ENCODE measurements at regions not wholly inside any gene's neighbourhood (a gene's known extent, or its start where the extent isn't known, plus 50 kb on each side); places are given as distances from the start of the nearest gene placed in this dataset.
"Not testable (repeated sequence)": the region's sequence is repeated elsewhere in the genome, so short reads cannot be mapped to it uniquely, and the experiment has no call there.

- in situ Hi-C loops (cut with HindIII; ENCODE audit: low sequenced_read_pairs): no loop called here
Measured at GRCh38 chr6:82118150-82118562, 129.4 kb downstream of the IBTK start.

GRCh38 chr6:82114748-82115147 lies 132.8 kb downstream of the IBTK start:
- in situ Hi-C loops (cut with HindIII; ENCODE audit: low sequenced_read_pairs): no loop called here
- DNase-seq (ENCODE audit: low spot score): no peak

More at GRCh38 chr6:82118150-82118562, 129.4 kb downstream of the IBTK start:
- DNase-seq (ENCODE audit: low spot score): no peak

GRCh38 chr6:82113231-82113630 lies 134.3 kb downstream of the IBTK start:
- in situ Hi-C loops (cut with HindIII; ENCODE audit: low sequenced_read_pairs): no loop called here
- no peak for DNase-seq (ENCODE audit: low spot score)

GRCh38 chr6:82111818-82112217 lies 135.7 kb downstream of the IBTK start:
- no peak for DNase-seq (ENCODE audit: low spot score)
- in situ Hi-C loops (cut with HindIII; ENCODE audit: low sequenced_read_pairs): no loop called here

GRCh38 chr6:82111114-82111513 lies 136.4 kb downstream of the IBTK start:
- no peak for DNase-seq (ENCODE audit: low spot score)
- in situ Hi-C loops (cut with HindIII; ENCODE audit: low sequenced_read_pairs): no loop called here

GRCh38 chr6:82103171-82103570 lies 144.4 kb downstream of the IBTK start:
- in situ Hi-C loops (cut with HindIII; ENCODE audit: low sequenced_read_pairs); DNase-seq (ENCODE audit: low spot score): not testable (repeated sequence)

GRCh38 chr6:82101374-82102114 lies 146.0 kb downstream of the IBTK start:
- DNase-seq (ENCODE audit: low spot score); in situ Hi-C loops (cut with HindIII; ENCODE audit: low sequenced_read_pairs): not testable (repeated sequence)

- DNase-seq (ENCODE audit: low spot score); in situ Hi-C loops (cut with HindIII; ENCODE audit: low sequenced_read_pairs): not testable (repeated sequence)
Measured at GRCh38 chr6:82100763-82101162, 146.8 kb downstream of the IBTK start.

GRCh38 chr6:82097676-82098075 lies 149.9 kb downstream of the IBTK start:
- in situ Hi-C loops (cut with HindIII; ENCODE audit: low sequenced_read_pairs): no loop called here

GRCh38 chr6:82095091-82095490 lies 152.5 kb downstream of the IBTK start:
- DNase-seq (ENCODE audit: low spot score): no peak
- in situ Hi-C loops (cut with HindIII; ENCODE audit: low sequenced_read_pairs): no loop called here

More at GRCh38 chr6:82097676-82098075, 149.9 kb downstream of the IBTK start:
- no peak for DNase-seq (ENCODE audit: low spot score)

- in situ Hi-C loops (cut with HindIII; ENCODE audit: low sequenced_read_pairs): no loop called here
Measured at GRCh38 chr6:82094166-82094806, 153.3 kb downstream of the IBTK start.

GRCh38 chr6:82088978-82089771 lies 158.4 kb downstream of the IBTK start:
- DNase-seq (ENCODE audit: low spot score): no peak
- in situ Hi-C loops (cut with HindIII; ENCODE audit: low sequenced_read_pairs): no loop called here

More at GRCh38 chr6:82094166-82094806, 153.3 kb downstream of the IBTK start:
- DNase-seq (ENCODE audit: low spot score): no peak

- in situ Hi-C loops (cut with HindIII; ENCODE audit: low sequenced_read_pairs): no loop called here
- no peak for DNase-seq (ENCODE audit: low spot score)
Measured at GRCh38 chr6:82086944-82087343, 160.6 kb downstream of the IBTK start.

- in situ Hi-C loops (cut with HindIII; ENCODE audit: low sequenced_read_pairs): no loop called here
- DNase-seq (ENCODE audit: low spot score): no peak
Measured at GRCh38 chr6:82085701-82086100, 161.8 kb downstream of the IBTK start.

- in situ Hi-C loops (cut with HindIII; ENCODE audit: low sequenced_read_pairs): no loop called here
- no peak for DNase-seq (ENCODE audit: low spot score)
Measured at GRCh38 chr6:82084324-82084920, 163.1 kb downstream of the IBTK start.

- no peak for DNase-seq (ENCODE audit: low spot score)
- in situ Hi-C loops (cut with HindIII; ENCODE audit: low sequenced_read_pairs): no loop called here
Measured at GRCh38 chr6:82083646-82084045, 163.9 kb downstream of the IBTK start.

GRCh38 chr6:82080767-82081166 lies 166.8 kb downstream of the IBTK start:
- DNase-seq (ENCODE audit: low spot score): no peak
- in situ Hi-C loops (cut with HindIII; ENCODE audit: low sequenced_read_pairs): no loop called here

- in situ Hi-C loops (cut with HindIII; ENCODE audit: low sequenced_read_pairs): no loop called here
- DNase-seq (ENCODE audit: low spot score): no peak
Measured at GRCh38 chr6:82078286-82078908, 169.1 kb downstream of the IBTK start.

- DNase-seq (ENCODE audit: low spot score): no peak
- in situ Hi-C loops (cut with HindIII; ENCODE audit: low sequenced_read_pairs): no loop called here
Measured at GRCh38 chr6:82076916-82077315, 170.6 kb downstream of the IBTK start.

All from G401 (cell line).